Caco-2 (cell line): ENCODE measurements at regions not wholly inside any gene's neighbourhood (a gene's known extent, or its start where the extent isn't known, plus 50 kb on each side); places are given as distances from the start of the nearest gene placed in this dataset.

ENCODE experiments used
- BruUV-seq: library from RNA; stranded (reverse); fragments of 400-500 nt; replicated peaks from 2 replicates; lab custom pipeline; 2021; lab: Mats Ljungman, UMichigan
- CTCF ChIA-PET: fragments of 300-600 bp; sonication (Branson Sonifier 250); formaldehyde crosslinking; loops from one replicate; lab custom pipeline; 2022; ENCODE audit warnings: antibody characterized with exemption; lab: Charles Lee
- POLR2A ChIA-PET: fragments of 300-600 bp; sonication (Branson Sonifier 250); formaldehyde crosslinking; loops from one replicate; lab custom pipeline; 2022; ENCODE audit warnings: antibody characterized with exemption; lab: Charles Lee
- DNase-seq, 2 experiments: peaks; one replicate each; pipeline versions ENCODE4 v3.0.0 to v3.0.0-alpha.2; 2020 to 2022
- H3K27me3 ChIP-seq: replicated peaks from 2 replicates; pipeline ENCODE4 v1.6.0; 2011; ENCODE audit warnings: low read length; ENCODE audit not compliant: control insufficient read depth, insufficient read depth
- H3K36me3 ChIP-seq: 2 replicates; pipeline ENCODE4 v1.5.1; 2011; ENCODE audit warnings: low read length; ENCODE audit not compliant: control insufficient read depth, insufficient read depth
- H3K4me1 ChIP-seq: fragments of 250-450 bp; sonication (Bioruptor Pico); 2 replicates; pipeline ENCODE4 v1.5.1; 2020; ENCODE audit warnings: mild to moderate bottlenecking
- H3K4me3 ChIP-seq: 2 replicates; pipeline ENCODE4 v1.5.1; 2011; ENCODE audit warnings: low read depth, mild to moderate bottlenecking, control low read depth, low read length
- H3K9me3 ChIP-seq: fragments of 250-450 bp; sonication (Bioruptor Pico); 2 replicates; pipeline ENCODE4 v1.5.1; 2020; ENCODE audit warnings: mild to moderate bottlenecking, moderate library complexity
- H3K27ac Mint-ChIP-seq: one replicate; pipeline ENCODE4 v1.8.0; 2022; ENCODE audit warnings: mixed read lengths; ENCODE audit not compliant: unreplicated experiment
- H3K27me3 Mint-ChIP-seq: one replicate; pipeline ENCODE4 v1.8.0; 2022; ENCODE audit warnings: mixed read lengths; ENCODE audit not compliant: insufficient read depth, unreplicated experiment
- H3K36me3 Mint-ChIP-seq: one replicate; pipeline ENCODE4 v1.8.0; 2022; ENCODE audit warnings: mild to moderate bottlenecking, mixed read lengths; ENCODE audit not compliant: insufficient read depth, unreplicated experiment
- H3K4me1 Mint-ChIP-seq: one replicate; pipeline ENCODE4 v1.8.0; 2022; ENCODE audit warnings: low read depth, mixed read lengths; ENCODE audit not compliant: unreplicated experiment
- H3K4me3 Mint-ChIP-seq: one replicate; pipeline ENCODE4 v1.8.0; 2022; ENCODE audit warnings: mild to moderate bottlenecking, moderate library complexity, mixed read lengths; ENCODE audit not compliant: unreplicated experiment
- H3K9me3 Mint-ChIP-seq: one replicate; pipeline ENCODE4 v1.8.0; 2022; ENCODE audit warnings: mixed read lengths; ENCODE audit not compliant: unreplicated experiment
- intact Hi-C: fragments of 100-400 bp; cut with micrococcal nuclease; formaldehyde crosslinking; loops from one replicate; pipeline ENCODE4 v1.10.0; 2022; ENCODE audit not compliant: unreplicated experiment
- TF ChIP-seq, protein P1 (sequence below), 2 experiments: fragments of 200-600 bp in 1 of 2; IDR thresholded peaks; 1 replicate in 1 of 2; 2 replicates in 1 of 2; pipeline versions ENCODE4 v1.5.1 to v1.8.0; 2011 to 2022; ENCODE audit warnings: antibody characterized with exemption in 1 of 2, control low read depth in 1 of 2, inconsistent platforms in 1 of 2, low read depth in 1 of 2, low read length in 1 of 2, mild to moderate bottlenecking in 1 of 2, moderate library complexity in 1 of 2; ENCODE audit not compliant: insufficient read depth in 1 of 2, severe bottlenecking in 1 of 2, unreplicated experiment in 1 of 2

DNA sequence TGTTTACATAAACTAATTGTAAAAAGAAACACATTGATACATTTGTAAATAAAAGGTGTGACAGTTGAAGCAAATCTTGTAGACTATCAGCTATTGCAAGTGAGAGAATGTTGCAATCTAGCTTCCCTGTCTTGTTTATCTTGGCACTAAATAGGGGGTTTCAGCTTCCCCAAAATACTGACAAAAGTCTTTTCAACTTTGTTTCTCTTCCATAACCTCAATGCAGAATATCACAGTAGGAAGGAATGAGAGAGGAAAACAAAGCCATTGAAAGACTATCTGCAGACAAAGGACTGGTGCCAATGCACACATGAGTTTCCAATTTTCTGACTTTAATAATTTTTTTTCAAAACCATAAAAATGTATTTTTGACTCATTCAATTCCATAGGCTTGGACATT lies 886.2 kb upstream of the MGAT4C start:
- Mint-ChIP-seq H3K27me3 (no peaks in the 10 kb centered on the region), H3K4me1 (no peaks in the 10 kb centered on the region), H3K9me3 (no peaks in the 10 kb centered on the region), H3K27ac (no peak overlapping the region), H3K4me3 (no peak overlapping the region), H3K36me3 (no peaks in the 10 kb centered on the region)
- TF ChIP-seq, protein P1, sequence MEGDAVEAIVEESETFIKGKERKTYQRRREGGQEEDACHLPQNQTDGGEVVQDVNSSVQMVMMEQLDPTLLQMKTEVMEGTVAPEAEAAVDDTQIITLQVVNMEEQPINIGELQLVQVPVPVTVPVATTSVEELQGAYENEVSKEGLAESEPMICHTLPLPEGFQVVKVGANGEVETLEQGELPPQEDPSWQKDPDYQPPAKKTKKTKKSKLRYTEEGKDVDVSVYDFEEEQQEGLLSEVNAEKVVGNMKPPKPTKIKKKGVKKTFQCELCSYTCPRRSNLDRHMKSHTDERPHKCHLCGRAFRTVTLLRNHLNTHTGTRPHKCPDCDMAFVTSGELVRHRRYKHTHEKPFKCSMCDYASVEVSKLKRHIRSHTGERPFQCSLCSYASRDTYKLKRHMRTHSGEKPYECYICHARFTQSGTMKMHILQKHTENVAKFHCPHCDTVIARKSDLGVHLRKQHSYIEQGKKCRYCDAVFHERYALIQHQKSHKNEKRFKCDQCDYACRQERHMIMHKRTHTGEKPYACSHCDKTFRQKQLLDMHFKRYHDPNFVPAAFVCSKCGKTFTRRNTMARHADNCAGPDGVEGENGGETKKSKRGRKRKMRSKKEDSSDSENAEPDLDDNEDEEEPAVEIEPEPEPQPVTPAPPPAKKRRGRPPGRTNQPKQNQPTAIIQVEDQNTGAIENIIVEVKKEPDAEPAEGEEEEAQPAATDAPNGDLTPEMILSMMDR (IDR thresholded peaks at IDR 0.05; ENCODE audit: insufficient read depth in 1 of 2, low read depth in 1 of 2, low read length in 1 of 2, severe bottlenecking in 1 of 2, unreplicated experiment in 1 of 2) = no peak
- H3K27me3 ChIP-seq = no peaks in the 10 kb centered on the region
- DNase-seq = no peak
- H3K9me3 ChIP-seq = no peaks in the 10 kb centered on the region
- no peaks in the 10 kb centered on the region for H3K4me1 ChIP-seq
- H3K4me3 ChIP-seq = no peak overlapping the region
- H3K36me3 ChIP-seq = no peaks in the 10 kb centered on the region
- intact Hi-C loops = no loop called here
- no TSS peak for BruUV-seq
- CTCF ChIA-PET = no interaction called here
- POLR2A ChIA-PET = no interaction called here

DNA sequence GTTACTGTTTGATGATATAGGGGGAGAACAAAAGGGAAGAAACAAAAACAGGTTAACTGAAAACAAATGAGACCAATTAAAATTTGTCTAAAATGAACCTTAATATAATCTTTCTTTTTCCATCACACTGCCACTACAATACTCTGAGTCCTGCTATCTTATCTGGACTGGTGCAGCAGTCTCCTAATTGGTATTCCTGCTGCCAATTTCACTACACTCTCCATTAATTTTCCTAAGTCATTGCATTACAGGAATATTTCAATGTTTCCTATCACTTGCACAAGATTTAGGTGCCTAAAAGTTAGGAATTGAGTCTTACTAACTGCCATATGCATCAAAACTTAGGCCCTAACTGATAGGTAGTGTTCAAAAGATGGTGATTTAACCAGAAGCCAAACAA lies 884.9 kb upstream of the MGAT4C start:
- DNase-seq = no peak
- H3K4me3 Mint-ChIP-seq = no peak overlapping the region
- intact Hi-C loops = no loop called here
- no peaks in the 10 kb centered on the region for H3K36me3 Mint-ChIP-seq
- no peak overlapping the region for H3K27ac Mint-ChIP-seq
- no peaks in the 10 kb centered on the region for H3K9me3 Mint-ChIP-seq
- H3K4me1 ChIP-seq = peaks cover 3% of the 10 kb centered on the region; the same call in 1 of the 2 replicates
- H3K9me3 ChIP-seq = no peaks in the 10 kb centered on the region
- H3K4me3 ChIP-seq = no peak overlapping the region
- H3K27me3 ChIP-seq = no peaks in the 10 kb centered on the region
- ChIA-PET CTCF (no interaction called here), POLR2A (no interaction called here)
- H3K36me3 ChIP-seq = no peaks in the 10 kb centered on the region
- TF ChIP-seq, protein P1 (IDR thresholded peaks at IDR 0.05; ENCODE audit: insufficient read depth in 1 of 2, low read depth in 1 of 2, low read length in 1 of 2, severe bottlenecking in 1 of 2, unreplicated experiment in 1 of 2) = no peak
- H3K27me3 Mint-ChIP-seq = no peaks in the 10 kb centered on the region
- no peaks in the 10 kb centered on the region for H3K4me1 Mint-ChIP-seq
- BruUV-seq = no TSS peak

DNA sequence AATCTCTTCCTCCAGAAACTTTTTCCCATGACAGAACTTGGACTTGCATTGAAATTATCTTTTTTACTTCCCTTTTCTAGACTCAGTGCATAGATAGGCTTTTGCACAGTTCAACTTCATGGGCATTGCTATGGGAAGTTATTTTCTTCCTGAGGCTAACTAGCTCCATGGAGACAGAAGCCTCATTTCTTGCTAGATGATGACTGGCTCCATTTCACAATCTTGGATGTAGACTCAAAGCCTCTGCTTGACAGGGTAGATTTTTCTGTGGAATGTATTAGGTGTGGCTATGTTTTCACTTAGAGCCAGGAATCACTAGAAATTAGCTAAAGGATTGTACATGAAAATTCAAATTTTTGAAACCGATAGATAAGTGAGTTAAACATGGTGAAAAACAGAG lies 884.1 kb upstream of the MGAT4C start:
- intact Hi-C loops = no loop called here
- H3K4me3 ChIP-seq = no peak overlapping the region
- H3K27me3 ChIP-seq = no peaks in the 10 kb centered on the region
- Mint-ChIP-seq H3K4me3 (no peak overlapping the region), H3K36me3 (no peaks in the 10 kb centered on the region), H3K27ac (no peak overlapping the region), H3K4me1 (no peaks in the 10 kb centered on the region), H3K27me3 (no peaks in the 10 kb centered on the region), H3K9me3 (no peaks in the 10 kb centered on the region)
- POLR2A ChIA-PET = no interaction called here
- H3K9me3 ChIP-seq = no peaks in the 10 kb centered on the region
- DNase-seq = no peak
- no peaks in the 10 kb centered on the region for H3K36me3 ChIP-seq
- TF ChIP-seq, protein P1 (IDR thresholded peaks at IDR 0.05; ENCODE audit: insufficient read depth in 1 of 2, low read depth in 1 of 2, low read length in 1 of 2, severe bottlenecking in 1 of 2, unreplicated experiment in 1 of 2) = no peak
- no TSS peak for BruUV-seq
- peaks cover 7% of the 10 kb centered on the region; the same call in 1 of the 2 replicates for H3K4me1 ChIP-seq
- CTCF ChIA-PET = no interaction called here
